H9 (cell line): ENCODE measurements at regions not wholly inside any gene's neighbourhood (a gene's known extent, or its start where the extent isn't known, plus 50 kb on each side); places are given as distances from the start of the nearest gene placed in this dataset.

Source experiments
- DNase-seq: peaks from one replicate; pipeline ENCODE4 v3.0.0-alpha.2; 2017
- H2AFZ ChIP-seq: one replicate; pipeline ENCODE4 v1.6.1; 2013; ENCODE audit warnings: mild to moderate bottlenecking, low read length, control low read depth, moderate library complexity
- H2AK5ac ChIP-seq: 2 replicates; pipeline ENCODE4 v1.6.1; 2013; ENCODE audit warnings: low read length, control low read depth, mixed read lengths; ENCODE audit not compliant: insufficient read length
- H2BK120ac ChIP-seq: one replicate; pipeline ENCODE4 v1.6.1; 2013; ENCODE audit warnings: low read depth, mild to moderate bottlenecking, low read length, control low read depth, inconsistent platforms; ENCODE audit not compliant: poor library complexity, severe bottlenecking
- H2BK12ac ChIP-seq: 2 replicates; pipeline ENCODE4 v1.6.1; 2013; ENCODE audit warnings: low read length, control low read depth, mixed read lengths, low read depth; ENCODE audit not compliant: insufficient read length
- H2BK15ac ChIP-seq: 2 replicates; pipeline ENCODE4 v1.6.1; 2013; ENCODE audit warnings: low read depth, low read length, control low read depth
- H2BK20ac ChIP-seq: one replicate; pipeline ENCODE4 v1.6.1; 2013; ENCODE audit warnings: low read depth, mild to moderate bottlenecking, low read length, control low read depth, inconsistent platforms; ENCODE audit not compliant: poor library complexity, severe bottlenecking
- H2BK5ac ChIP-seq: 2 replicates; pipeline ENCODE4 v1.6.1; 2013; ENCODE audit warnings: low read length, control low read depth, mixed read lengths; ENCODE audit not compliant: insufficient read length
- H3K14ac ChIP-seq: 2 replicates; pipeline ENCODE4 v1.6.1; 2013; ENCODE audit warnings: low read length, control low read depth; ENCODE audit not compliant: insufficient read depth
- H3K18ac ChIP-seq: 2 replicates; pipeline ENCODE4 v1.6.1; 2013; ENCODE audit warnings: low read depth, mild to moderate bottlenecking, mixed read lengths, low read length, control low read depth; ENCODE audit not compliant: insufficient read length
- H3K23ac ChIP-seq: 2 replicates; pipeline ENCODE4 v1.6.1; 2013; ENCODE audit warnings: low read length, control low read depth, mixed read lengths, low read depth; ENCODE audit not compliant: insufficient read length
- H3K23me2 ChIP-seq: 2 replicates; pipeline ENCODE4 v1.6.1; 2013; ENCODE audit warnings: low read depth, mild to moderate bottlenecking, mixed read lengths, low read length, control low read depth; ENCODE audit not compliant: insufficient read length, poor library complexity, severe bottlenecking
- H3K27ac ChIP-seq: 2 replicates; pipeline ENCODE4 v1.5.1; 2013; ENCODE audit warnings: low read length, control low read depth, mixed read lengths, low read depth; ENCODE audit not compliant: insufficient read length
- H3K27me3 ChIP-seq: 2 replicates; pipeline ENCODE4 v1.6.1; 2013; ENCODE audit warnings: low read length, control low read depth, inconsistent platforms; ENCODE audit not compliant: insufficient read depth
- H3K4ac ChIP-seq: 2 replicates; pipeline ENCODE4 v1.6.1; 2013; ENCODE audit warnings: low read depth, mild to moderate bottlenecking, control low read depth, inconsistent platforms, low read length, moderate library complexity
- H3K4me1 ChIP-seq: 2 replicates; pipeline ENCODE4 v1.6.1; 2013; ENCODE audit warnings: low read length, control low read depth, inconsistent platforms; ENCODE audit not compliant: insufficient read depth
- H3K4me2 ChIP-seq: 2 replicates; pipeline ENCODE4 v1.6.1; 2013; ENCODE audit warnings: low read length, control low read depth, mixed read lengths; ENCODE audit not compliant: insufficient read length, insufficient read depth
- H3K56ac ChIP-seq: 2 replicates; pipeline ENCODE4 v1.6.1; 2013; ENCODE audit warnings: low read depth, mild to moderate bottlenecking, mixed read lengths, low read length, control low read depth; ENCODE audit not compliant: insufficient read length
- H3K79me1 ChIP-seq: 2 replicates; pipeline ENCODE4 v1.6.1; 2013; ENCODE audit warnings: low read depth, mild to moderate bottlenecking, moderate library complexity, low read length, control low read depth, inconsistent platforms; ENCODE audit not compliant: insufficient read depth, poor library complexity, severe bottlenecking
- H3K79me2 ChIP-seq: 2 replicates; pipeline ENCODE4 v1.6.1; 2013; ENCODE audit warnings: low read length, control low read depth, inconsistent platforms; ENCODE audit not compliant: insufficient read depth
- H3K9ac ChIP-seq: 2 replicates; pipeline ENCODE4 v1.6.1; 2013; ENCODE audit warnings: low read length, control low read depth, mixed read lengths; ENCODE audit not compliant: insufficient read length; ENCODE audit errors: extremely low read depth
- H3K9me3 ChIP-seq: one replicate; pipeline ENCODE4 v1.6.1; 2013; ENCODE audit warnings: low read depth, low read length, inconsistent platforms; ENCODE audit not compliant: control insufficient read depth
- H3T11ph ChIP-seq: one replicate; pipeline ENCODE4 v1.6.1; 2013; ENCODE audit warnings: mild to moderate bottlenecking, low read length, control low read depth, inconsistent platforms
- H4K20me1 ChIP-seq: one replicate; pipeline ENCODE4 v1.6.1; 2013; ENCODE audit not compliant: control insufficient read depth, insufficient read length, insufficient read depth
- H4K5ac ChIP-seq: 2 replicates; pipeline ENCODE4 v1.6.1; 2013; ENCODE audit warnings: low read depth, mild to moderate bottlenecking, mixed read lengths, low read length, control low read depth; ENCODE audit not compliant: insufficient read length
- H4K8ac ChIP-seq: replicated peaks from 2 replicates; pipeline ENCODE4 v1.6.1; 2013; ENCODE audit warnings: low read length, control low read depth, mixed read lengths, low read depth; ENCODE audit not compliant: insufficient read length
- H4K91ac ChIP-seq: 2 replicates; pipeline ENCODE4 v1.6.1; 2013; ENCODE audit warnings: low read depth, mild to moderate bottlenecking, moderate library complexity, mixed read lengths, low read length, control low read depth; ENCODE audit not compliant: insufficient read length
- H3K27ac Mint-ChIP-seq, 3 experiments: 2 replicates in 2 of 3; 3 replicates in 1 of 3; pipeline ENCODE4 v1.8.0; 2020 to 2021; ENCODE audit warnings: mixed read lengths in 3 of 3, mild to moderate bottlenecking in 1 of 3, moderate library complexity in 1 of 3
- H3K27me3 Mint-ChIP-seq: 2 replicates; pipeline ENCODE4 v1.8.0; 2021; ENCODE audit warnings: low read depth, mild to moderate bottlenecking, moderate library complexity, mixed read lengths
- H3K36me3 Mint-ChIP-seq, 3 experiments: 2 replicates in 2 of 3; 3 replicates in 1 of 3; pipeline ENCODE4 v1.8.0; 2020 to 2021; ENCODE audit warnings: low read depth in 3 of 3, mixed read lengths in 3 of 3; ENCODE audit not compliant: insufficient read depth in 1 of 3
- H3K4me1 Mint-ChIP-seq, 2 experiments: 2 replicates each; pipeline ENCODE4 v1.8.0; 2020; ENCODE audit warnings: mixed read lengths in 2 of 2
- H3K4me3 Mint-ChIP-seq, 2 experiments: 2 replicates in 1 of 2; 3 replicates in 1 of 2; pipeline ENCODE4 v1.8.0; 2020 to 2021; ENCODE audit warnings: mild to moderate bottlenecking in 2 of 2, mixed read lengths in 2 of 2, moderate library complexity in 1 of 2
- H3K9me3 Mint-ChIP-seq, 2 experiments: 2 replicates in 1 of 2; 3 replicates in 1 of 2; pipeline ENCODE4 v1.8.0; 2020; ENCODE audit warnings: mild to moderate bottlenecking in 2 of 2, mixed read lengths in 2 of 2, moderate library complexity in 1 of 2
- CTCF ChIP-seq: fragments of 200-600 bp; sonication (generic); conservative IDR thresholded peaks from 3 replicates; pipeline ENCODE4 v1.8.0; 2021; ENCODE audit warnings: antibody characterized with exemption, mild to moderate bottlenecking
- WGBS: extraction: QIAGEN DNeasy Blood & Tissue Kit; methylation state at CpG from one replicate; pipeline ENCODE4 v1.1.7; 2013; ENCODE audit warnings: missing lambda C conversion rate, low lambda C conversion rate, mixed read lengths; ENCODE audit not compliant: insufficient read length; ENCODE audit errors: extremely low coverage; 5-methylcytosine and 5-hydroxymethylcytosine counted together

- Mint-ChIP-seq H3K9me3 (no peaks in the 10 kb centered on the region), H3K27me3 (no peaks in the 10 kb centered on the region), H3K4me1 (peaks cover 0 to 5% of the 10 kb centered on the region in 2 experiments; a peak in 1 of 4 replicates), H3K4me3 (no peak overlapping the region), H3K36me3 (no peaks in the 10 kb centered on the region), H3K27ac (no peak overlapping the region)
- DNase-seq = no peak
- no peak overlapping the region for H4K5ac ChIP-seq
- no peak overlapping the region for H4K8ac ChIP-seq
- H3T11ph ChIP-seq = no peak overlapping the region
- H3K4me1 ChIP-seq = no peaks in the 10 kb centered on the region
- H3K27ac ChIP-seq = no peak overlapping the region
- H3K23ac ChIP-seq = no peak overlapping the region
- no peak overlapping the region for H4K91ac ChIP-seq
- H2BK20ac ChIP-seq = no peak overlapping the region
- H3K79me1 ChIP-seq = no peaks in the 10 kb centered on the region
- no peak overlapping the region for H2BK15ac ChIP-seq
- H3K9me3 ChIP-seq = no peaks in the 10 kb centered on the region
- no peak overlapping the region for H2AFZ ChIP-seq
- TF ChIP-seq CTCF = no peak
- H3K79me2 ChIP-seq = no peaks in the 10 kb centered on the region
- no CpG with 5 or more reads among the region's 4 CpGs for WGBS
- no peak overlapping the region for H3K18ac ChIP-seq
- H2AK5ac ChIP-seq = no peak overlapping the region
- no peaks in the 10 kb centered on the region for H3K27me3 ChIP-seq
- no peak overlapping the region for H2BK5ac ChIP-seq
- H3K9ac ChIP-seq = no peak overlapping the region
- no peak overlapping the region for H3K4ac ChIP-seq
- no peak overlapping the region for H2BK120ac ChIP-seq
- H3K23me2 ChIP-seq = no peaks in the 10 kb centered on the region
- no peak overlapping the region for H3K56ac ChIP-seq
- H3K4me2 ChIP-seq = no peak overlapping the region
- H2BK12ac ChIP-seq = no peak overlapping the region
- no peaks in the 10 kb centered on the region for H4K20me1 ChIP-seq
- no peak overlapping the region for H3K14ac ChIP-seq
Observed at GRCh38 chr3:64789111-64789510, 101.3 kb upstream of the ADAMTS9 start.
